SHP77 (cell line): ENCODE measurements at regions not wholly inside any gene's neighbourhood (a gene's known extent, or its start where the extent isn't known, plus 50 kb on each side); places are given as distances from the start of the nearest gene placed in this dataset.

ENCODE experiments used
- DNase-seq, 2 experiments: peaks; one replicate each; lab custom pipeline; 2025; lab: John Stamatoyannopoulos, UW

GRCh38 chr7:88429382-88429781, 122.7 kb upstream of the STEAP4 start:
- no peak for DNase-seq

- no peak for DNase-seq
Observed at GRCh38 chr7:88402529-88402928, 95.8 kb upstream of the STEAP4 start.

- peak in 1 of 2 experiments; percentile 4 for DNase-seq
Observed at GRCh38 chr7:88401009-88401623, 94.4 kb upstream of the STEAP4 start.

- DNase-seq = no peak
Observed at GRCh38 chr7:88399696-88400240, 93.1 kb upstream of the STEAP4 start.

GRCh38 chr7:88399036-88399435, 92.3 kb upstream of the STEAP4 start:
- no peak for DNase-seq

GRCh38 chr7:88398459-88398858, 91.8 kb upstream of the STEAP4 start:
- no peak for DNase-seq

- DNase-seq = no peak
Observed at GRCh38 chr7:88396948-88397322, 90.2 kb upstream of the STEAP4 start.

- no peak for DNase-seq
Observed at GRCh38 chr7:88396295-88396947, 89.7 kb upstream of the STEAP4 start.

GRCh38 chr7:88395715-88396114, 89.0 kb upstream of the STEAP4 start:
- DNase-seq = no peak

GRCh38 chr7:88391247-88391646, 84.6 kb upstream of the STEAP4 start:
- peak in 1 of 2 experiments; percentile 20 for DNase-seq

- no peak for DNase-seq
Observed at GRCh38 chr7:88387368-88387767, 80.7 kb upstream of the STEAP4 start.

GRCh38 chr7:88386665-88387156, 80.0 kb upstream of the STEAP4 start:
- no peak for DNase-seq

- peak; percentile 35 to 46 for DNase-seq
Observed at GRCh38 chr7:88377434-88377833, 70.7 kb upstream of the STEAP4 start.

GRCh38 chr7:88368686-88369085, 62.0 kb upstream of the STEAP4 start:
- no peak for DNase-seq

GRCh38 chr7:88366845-88367244, 60.2 kb upstream of the STEAP4 start:
- no peak for DNase-seq

- DNase-seq = no peak
Observed at GRCh38 chr7:88363869-88364268, 57.2 kb upstream of the STEAP4 start.

- no peak for DNase-seq
Observed at GRCh38 chr7:88363249-88363648, 56.6 kb upstream of the STEAP4 start.

- DNase-seq = peak; percentile 39 to 78
Observed at GRCh38 chr7:88361357-88361756, 54.7 kb upstream of the STEAP4 start.

- DNase-seq = no peak
Observed at GRCh38 chr7:88358881-88359280, 52.2 kb upstream of the STEAP4 start.

- no peak for DNase-seq
Observed at GRCh38 chr7:88358526-88358838, 51.8 kb upstream of the STEAP4 start.

- DNase-seq = peak; percentile 29 to 35
Observed at GRCh38 chr7:88357781-88358525, 51.3 kb upstream of the STEAP4 start.

- DNase-seq = peak; percentile 29 to 42
Observed at GRCh38 chr7:88357294-88357693, 50.6 kb upstream of the STEAP4 start.
